Occipital lobe (tissue), 1 donor: ENCODE measurements at regions not wholly inside any gene's neighbourhood (a gene's known extent, or its start where the extent isn't known, plus 50 kb on each side); places are given as distances from the start of the nearest gene placed in this dataset.

ENCODE experiments used
- DNase-seq: peaks from one replicate; lab custom pipeline; 2025; lab: John Stamatoyannopoulos, UW

DNA sequence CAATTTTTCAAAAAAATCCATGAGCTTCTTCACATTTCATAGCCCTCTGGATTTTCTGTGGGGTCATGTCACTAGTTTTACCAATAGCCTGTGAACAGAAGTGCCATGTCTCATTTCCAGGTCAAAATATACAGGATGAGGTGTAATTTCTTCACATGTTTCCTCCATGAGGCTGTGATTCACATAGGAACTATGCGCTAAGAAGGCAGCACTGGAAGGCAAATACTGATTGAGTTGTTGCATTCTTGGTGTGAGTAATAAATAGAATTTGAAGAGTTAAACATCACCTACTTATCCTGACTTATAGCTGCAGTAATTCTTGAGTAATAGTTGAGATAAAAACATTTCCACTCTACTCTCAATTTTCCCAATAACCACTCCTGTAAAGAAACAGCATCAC is 442.3 kb downstream of the HAO1 start:
- no peak for DNase-seq

- DNase-seq, result no peak
Observed at GRCh38 chr20:7499201-7499600, 441.1 kb downstream of the HAO1 start.

DNA sequence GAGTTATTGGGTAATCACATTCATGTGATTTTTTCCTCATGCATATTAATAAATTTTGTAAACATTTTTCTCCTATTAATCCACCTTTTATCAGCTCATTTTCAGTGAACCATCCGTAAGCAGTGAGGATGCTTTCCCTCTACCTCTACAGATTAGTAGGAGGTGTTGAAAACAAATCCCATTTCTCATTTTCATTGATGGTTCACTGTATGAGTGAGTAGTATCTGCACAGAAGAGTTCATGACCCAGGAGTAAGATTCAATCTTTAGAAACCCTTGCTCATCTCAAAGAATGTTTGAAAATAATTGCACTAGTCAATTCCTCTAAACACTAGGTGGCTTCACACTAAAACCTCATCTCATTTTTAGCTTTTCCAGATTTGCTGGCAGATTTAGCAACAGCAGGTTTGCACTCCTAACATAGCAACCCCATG is 440.0 kb downstream of the HAO1 start:
- DNase-seq, result no peak

DNA sequence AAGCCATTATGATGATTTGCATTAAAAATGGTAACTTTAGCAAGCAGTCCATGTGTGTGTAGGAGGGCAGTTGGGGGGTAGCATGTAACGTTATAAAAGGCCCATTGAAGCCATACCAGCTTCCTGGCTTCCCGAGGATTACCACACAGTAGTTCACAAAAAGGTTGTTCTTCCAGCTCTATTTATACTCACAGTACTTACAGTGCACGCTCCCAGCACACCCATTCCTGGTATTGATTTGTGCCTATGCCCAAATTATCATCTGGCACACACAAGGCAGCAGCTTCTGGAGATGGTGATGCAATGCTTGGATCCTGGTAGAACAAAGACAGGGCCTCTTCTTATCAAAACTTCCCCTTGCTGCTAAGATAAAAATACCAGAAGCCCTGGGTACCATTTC is 436.8 kb downstream of the HAO1 start:
- no peak for DNase-seq

GRCh38 chr20:7505152-7505834 is 435.0 kb downstream of the HAO1 start:
- no peak for DNase-seq

DNA sequence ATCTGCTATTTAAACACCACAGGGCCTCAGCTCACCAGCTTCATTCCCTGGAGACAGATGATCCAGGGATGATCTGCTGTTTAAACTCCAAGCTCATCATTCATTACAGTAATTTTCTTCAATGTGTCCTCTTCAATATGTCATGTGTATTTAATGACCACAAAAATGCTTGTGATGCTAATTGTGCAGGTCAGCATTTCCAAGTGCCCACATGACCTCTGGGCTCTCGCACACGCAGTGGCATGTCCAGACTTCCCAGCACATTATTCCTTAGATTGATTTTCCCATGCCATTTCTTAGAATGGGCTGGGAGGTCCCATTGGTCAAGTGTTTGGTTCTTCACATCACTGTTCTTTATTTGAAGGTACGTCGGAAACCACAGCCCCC is 434.4 kb downstream of the HAO1 start:
- no peak for DNase-seq

DNA sequence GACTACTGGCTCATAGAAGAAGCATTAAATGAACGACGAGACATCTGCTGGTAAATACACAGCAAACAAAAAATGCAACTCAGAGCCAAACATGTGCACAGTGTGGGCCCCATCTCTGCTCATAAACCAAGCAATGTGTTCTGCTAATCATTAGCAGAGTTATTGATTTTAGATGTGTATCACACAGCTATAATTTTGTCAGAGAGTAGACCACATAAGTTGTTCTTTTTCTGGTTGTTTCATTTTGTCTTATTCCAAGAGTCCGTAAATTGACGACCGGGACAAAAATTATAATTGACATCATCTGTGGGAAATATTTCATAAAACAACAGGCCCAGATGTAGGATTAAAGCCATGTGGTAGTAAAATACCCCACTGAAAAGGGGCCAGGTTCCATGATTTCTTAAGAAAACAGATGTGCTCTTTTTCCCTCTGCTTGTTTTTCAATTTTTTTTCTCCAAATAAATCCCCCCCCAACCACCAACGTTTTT is 423.6 kb downstream of the HAO1 start:
- DNase-seq, result no peak

- no peak for DNase-seq
Observed at GRCh38 chr20:7520361-7520760, 419.9 kb downstream of the HAO1 start.

- no peak for DNase-seq
Observed at GRCh38 chr20:7523288-7523687, 417.0 kb downstream of the HAO1 start.

DNA sequence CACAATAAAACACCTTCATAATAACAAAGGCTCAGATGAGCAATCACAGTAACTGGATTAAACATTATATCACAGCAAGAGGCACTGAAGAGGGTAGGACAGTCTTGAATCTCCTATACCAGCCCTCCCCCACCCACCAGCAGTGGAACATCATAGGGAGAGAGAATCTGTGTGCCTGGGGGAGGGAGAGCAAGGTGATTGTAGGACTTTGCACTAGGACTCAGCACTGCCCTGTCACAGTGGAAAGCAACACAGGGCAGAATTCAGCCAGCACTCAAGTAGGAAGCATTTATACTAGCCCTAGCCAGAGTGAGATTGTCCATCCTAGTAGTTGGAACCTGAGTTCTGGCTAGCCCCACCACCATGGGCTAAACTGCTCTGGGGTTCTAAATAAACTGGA is 400.2 kb downstream of the HAO1 start:
- DNase-seq, result no peak

GRCh38 chr20:7540923-7541322 is 399.3 kb downstream of the HAO1 start:
- no peak for DNase-seq

GRCh38 chr20:7571101-7571500 is 369.2 kb downstream of the HAO1 start:
- DNase-seq, result no peak

GRCh38 chr20:7571521-7572055 is 368.7 kb downstream of the HAO1 start:
- no peak for DNase-seq

GRCh38 chr20:7579888-7580287 is 360.4 kb downstream of the HAO1 start:
- DNase-seq, result no peak

GRCh38 chr20:7585126-7585679 is 355.1 kb downstream of the HAO1 start:
- DNase-seq, result no peak

GRCh38 chr20:7586481-7586880 is 353.8 kb downstream of the HAO1 start:
- DNase-seq, result no peak

- no peak for DNase-seq
Observed at GRCh38 chr20:7589164-7589563, 351.1 kb downstream of the HAO1 start.

- DNase-seq, result no peak
Observed at GRCh38 chr20:7596541-7596940, 343.7 kb downstream of the HAO1 start.

- DNase-seq, result no peak
Observed at GRCh38 chr20:7601431-7601830, 338.8 kb downstream of the HAO1 start.

GRCh38 chr20:7606941-7607340 is 333.3 kb downstream of the HAO1 start:
- DNase-seq, result no peak

GRCh38 chr20:7608250-7608649 is 332.0 kb downstream of the HAO1 start:
- no peak for DNase-seq

DNA sequence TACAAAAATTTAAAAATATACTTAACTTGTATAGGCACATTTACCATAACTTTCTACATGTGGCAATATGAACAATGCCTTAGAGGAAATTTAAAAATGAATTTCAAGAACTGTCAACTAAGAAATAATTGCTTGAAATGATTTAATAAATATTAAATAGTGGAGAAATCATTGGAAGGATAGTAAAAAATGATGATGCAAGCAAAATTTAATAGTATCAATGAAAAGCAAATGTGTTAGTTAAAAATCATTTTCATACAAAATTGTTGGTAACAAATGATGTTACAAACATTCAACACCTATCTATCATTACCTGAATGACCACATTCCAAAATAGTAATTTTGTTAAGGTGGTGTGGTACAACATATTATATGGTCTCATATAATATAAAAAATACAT is 331.0 kb downstream of the HAO1 start:
- DNase-seq, result no peak

GRCh38 chr20:7610681-7611080 is 329.6 kb downstream of the HAO1 start:
- no peak for DNase-seq
